K562 (cell line): ENCODE measurements at regions not wholly inside any gene's neighbourhood (a gene's known extent, or its start where the extent isn't known, plus 50 kb on each side); places are given as distances from the start of the nearest gene placed in this dataset.

Source experiments
- ATAC-seq: fragments of 200-7000 bp; cut with Tn5 transposase; 3 replicates; pipeline ENCODE4 v1.9.1; 2020; ENCODE audit warnings: moderate library complexity
- BruUV-seq: library from RNA; stranded (reverse); fragments of 400-500 nt; replicated peaks from 2 replicates; lab custom pipeline; 2021; lab: Mats Ljungman, UMichigan
- CTCF ChIA-PET: fragments of 300-600 bp; formaldehyde crosslinking; extraction: SDS; loops from one replicate; lab custom pipeline; 2021; ENCODE audit warnings: low intra/inter-chr PET ratio; lab: Yijun Ruan, JAX
- POLR2A ChIA-PET: fragments of 300-600, 350-650 bp; sonication (Branson Sonifier 250); formaldehyde crosslinking; extraction: SDS; loops from one replicate; lab custom pipeline; 2021; ENCODE audit warnings: antibody characterized with exemption, inconsistent platforms; lab: Yijun Ruan, JAX
- DNase-seq, 4 experiments: peaks; one replicate each; pipeline versions ENCODE4 v3.0.0 to v3.0.0-alpha.2; 2011 to 2018; ENCODE audit warnings: low spot score in 3 of 4, mixed read lengths in 3 of 4; ENCODE audit errors: extremely low read depth in 1 of 4
- FAIRE-seq: peaks from 2 replicates; lab custom pipeline; 2011; peaks lifted over from hg19 to GRCh38; lab: Jason Lieb, UNC
- H2AFZ ChIP-seq: 2 replicates; pipeline ENCODE4 v1.6.0; 2011; ENCODE audit warnings: low read depth, low read length, control low read depth, inconsistent platforms
- H3K27ac ChIP-seq: fragments of 200-600 bp; 3 replicates; pipeline ENCODE4 v1.8.0; 2011; ENCODE audit warnings: low read depth, mild to moderate bottlenecking, control low read depth, inconsistent platforms, low read length, moderate library complexity, mixed read lengths; ENCODE audit errors: extremely low read depth
- H3K27me3 ChIP-seq, 2 experiments: fragments of 300-600 bp in 1 of 2; 2 replicates in 1 of 2; 3 replicates in 1 of 2; pipeline versions ENCODE4 v1.6.0 to v1.8.0; 2011; ENCODE audit warnings: inconsistent platforms in 2 of 2, low read length in 2 of 2, mild to moderate bottlenecking in 1 of 2, mixed read lengths in 1 of 2, moderate library complexity in 1 of 2; ENCODE audit not compliant: control insufficient read depth in 2 of 2, insufficient read depth in 2 of 2
- H3K36me3 ChIP-seq: fragments of 300-600 bp; 3 replicates; pipeline ENCODE4 v1.8.0; 2011; ENCODE audit warnings: mild to moderate bottlenecking, low read length, inconsistent platforms; ENCODE audit not compliant: control insufficient read depth, insufficient read depth
- H3K4me1 ChIP-seq, 2 experiments: fragments of 200-600 bp in 1 of 2; replicated peaks in 1 of 2; 2 replicates in 1 of 2; 3 replicates in 1 of 2; pipeline versions ENCODE4 v1.5.1 to v1.8.0; 2011; ENCODE audit warnings: inconsistent platforms in 2 of 2, low read length in 2 of 2, mild to moderate bottlenecking in 1 of 2, mixed read lengths in 1 of 2, moderate library complexity in 1 of 2; ENCODE audit not compliant: control insufficient read depth in 2 of 2, insufficient read depth in 2 of 2
- H3K4me2 ChIP-seq: 2 replicates; pipeline ENCODE4 v1.6.1; 2011; ENCODE audit warnings: low read length, control low read depth, inconsistent platforms, mixed read lengths; ENCODE audit not compliant: insufficient read depth
- H3K4me3 ChIP-seq: fragments of 200-600 bp; sonication (generic), shearing (Covaris generic); 2 replicates; pipeline ENCODE4 v1.5.1; 2016; ENCODE audit warnings: control low read depth, inconsistent platforms
- H3K79me2 ChIP-seq: fragments of 200-600 bp; 3 replicates; pipeline ENCODE4 v1.8.0; 2011; ENCODE audit warnings: low read length, inconsistent platforms; ENCODE audit not compliant: control insufficient read depth, insufficient read depth
- H3K9ac ChIP-seq, 2 experiments: 2 replicates each; pipeline versions ENCODE4 v1.6.0 to v1.6.1; 2011; ENCODE audit warnings: low read depth in 2 of 2, low read length in 2 of 2, control low read depth in 1 of 2, inconsistent platforms in 1 of 2, mild to moderate bottlenecking in 1 of 2, mixed read lengths in 1 of 2; ENCODE audit not compliant: insufficient read depth in 1 of 2
- H3K9me1 ChIP-seq: one replicate; pipeline ENCODE4 v1.6.0; 2011; ENCODE audit warnings: inconsistent platforms, mild to moderate bottlenecking, low read length, moderate library complexity; ENCODE audit not compliant: control insufficient read depth, insufficient read depth
- H3K9me3 ChIP-seq: replicated peaks from 2 replicates; pipeline ENCODE4 v1.5.1; 2011; ENCODE audit warnings: low read depth, low read length, inconsistent platforms; ENCODE audit not compliant: control insufficient read depth, insufficient read depth
- H4K20me1 ChIP-seq: replicated peaks from 2 replicates; pipeline ENCODE4 v1.6.1; 2011; ENCODE audit warnings: low read length, inconsistent platforms, mixed read lengths; ENCODE audit not compliant: control insufficient read depth, insufficient read depth
- ARID4B ChIP-seq: sonication (generic); formaldehyde crosslinking; IDR thresholded peaks from 2 replicates; pipeline ENCODE4 v1.8.0; 2022; ENCODE audit warnings: mild to moderate bottlenecking, missing genetic modification reagents
- ESRRA ChIP-seq: fragments of 450-650 bp; IDR thresholded peaks from 2 replicates; pipeline ENCODE4 v1.6.1; 2014; ENCODE audit warnings: low read depth, mild to moderate bottlenecking, moderate library complexity, borderline replicate concordance
- IRF2 ChIP-seq: sonication (generic); formaldehyde crosslinking; IDR thresholded peaks from 2 replicates; pipeline ENCODE4 v1.8.1; 2022; ENCODE audit warnings: mild to moderate bottlenecking, missing genetic modification reagents
- MAFK ChIP-seq: IDR thresholded peaks from 2 replicates; pipeline ENCODE4 v1.6.1; 2011; ENCODE audit warnings: low read length, improper control_type of control experiment
- RBM15 ChIP-seq: fragments of 200-400 bp; formaldehyde crosslinking; IDR thresholded peaks from 2 replicates; pipeline ENCODE4 v1.6.1; 2018; ENCODE audit warnings: mild to moderate bottlenecking, low read length, moderate library complexity; ENCODE audit not compliant: insufficient read depth
- ZBTB1 ChIP-seq: sonication (generic); formaldehyde crosslinking; IDR thresholded peaks from 2 replicates; pipeline ENCODE4 v1.8.1; 2023; ENCODE audit warnings: missing genetic modification reagents, low read depth, mild to moderate bottlenecking, borderline replicate concordance
- ZKSCAN1 ChIP-seq: fragments of 150-350 bp; IDR thresholded peaks from 2 replicates; pipeline ENCODE4 v1.6.1; 2016; ENCODE audit warnings: low read depth, low read length
- ZNF121 ChIP-seq: sonication (generic); formaldehyde crosslinking; conservative IDR thresholded peaks from 2 replicates; pipeline ENCODE4 v1.8.0; 2022; ENCODE audit warnings: missing genetic modification reagents
- WGBS: fragments of 100-300 bp; shearing (Covaris generic); methylation state at CpG from one replicate; pipeline ENCODE4 v1.1.6; 2016; ENCODE audit warnings: low coverage, mixed read lengths; ENCODE audit not compliant: insufficient coverage; ENCODE audit errors: missing lambda C conversion rate; 5-methylcytosine and 5-hydroxymethylcytosine counted together
- in situ Hi-C: fragments of 300-500 bp; cut with MboI; formaldehyde crosslinking; loops from 4 replicates; pipeline ENCODE4 v1.15.0; 2018; ENCODE audit warnings: inconsistent platforms, mixed read lengths
- intact Hi-C: fragments of 100-400 bp; cut with micrococcal nuclease; formaldehyde crosslinking; loops from 2 replicates; pipeline ENCODE4 v1.14.2; 2022
- TF ChIP-seq, protein P1 (sequence below): fragments of 450-650 bp; IDR thresholded peaks from 2 replicates; pipeline ENCODE4 v1.6.1; 2016; ENCODE audit warnings: low read depth, mild to moderate bottlenecking, moderate library complexity
- TF ChIP-seq, protein P2 (sequence below): IDR thresholded peaks from 3 replicates; pipeline ENCODE4 v1.6.1; 2011; ENCODE audit warnings: borderline replicate concordance, mild to moderate bottlenecking, moderate library complexity; ENCODE audit not compliant: insufficient read length; ENCODE audit errors: extremely low read depth

DNA sequence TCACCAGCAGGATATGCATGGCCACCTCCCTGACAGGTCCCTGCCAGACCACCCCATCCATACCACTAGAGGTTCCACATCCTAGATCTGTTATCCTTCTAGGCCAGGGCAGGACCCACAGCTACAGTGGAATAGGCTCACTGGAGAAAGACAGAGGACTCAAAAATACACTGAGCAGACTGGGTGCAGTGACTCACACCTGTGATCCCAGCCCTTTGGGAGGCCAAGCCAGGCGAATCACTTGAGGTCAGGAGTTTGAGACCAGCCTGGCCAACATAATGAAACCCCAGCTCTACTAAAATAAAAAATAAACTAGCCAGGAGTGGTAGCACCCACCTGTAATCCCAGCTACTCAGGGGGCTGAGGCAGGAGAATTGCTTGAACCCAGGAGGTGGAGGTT lies 56.5 kb upstream of the TESK1 start (continued):
- TF ChIP-seq ARID4B, result no peak
- TF ChIP-seq ZNF121, result no peak
- no peak for TF ChIP-seq ZBTB1 (CRISPR knock-in tag)
- TF ChIP-seq IRF2 (CRISPR knock-in tag), result no peak
- TF ChIP-seq, protein P1, sequence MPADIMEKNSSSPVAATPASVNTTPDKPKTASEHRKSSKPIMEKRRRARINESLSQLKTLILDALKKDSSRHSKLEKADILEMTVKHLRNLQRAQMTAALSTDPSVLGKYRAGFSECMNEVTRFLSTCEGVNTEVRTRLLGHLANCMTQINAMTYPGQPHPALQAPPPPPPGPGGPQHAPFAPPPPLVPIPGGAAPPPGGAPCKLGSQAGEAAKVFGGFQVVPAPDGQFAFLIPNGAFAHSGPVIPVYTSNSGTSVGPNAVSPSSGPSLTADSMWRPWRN, result no peak

- Histone ChIP-seq H3K36me3 (peaks cover 5% of the 10 kb centered on the region; the same call in 1 of the 3 replicates), H3K9me3 (no peaks in the 10 kb centered on the region), H3K9me1 (no peaks in the 10 kb centered on the region), H3K27me3 (no peaks in the 10 kb centered on the region), H3K4me3 (no peak overlapping the region), H4K20me1 (no peaks in the 10 kb centered on the region; the same call in 1 of the 2 replicates), H3K4me1 (peaks cover 0 to 3% of the 10 kb centered on the region in 2 experiments; a peak in 2 of 5 replicates), H3K9ac (no peak overlapping the region), H3K27ac (no peak overlapping the region), H3K4me2 (no peak overlapping the region), H3K79me2 (no peaks in the 10 kb centered on the region), H2AFZ (no peak overlapping the region)
- CTCF ChIA-PET, result no interaction called here
- DNase-seq (no peak), FAIRE-seq (no peak), ATAC-seq (no peak)
- intact Hi-C loops (no loop called here), in situ Hi-C loops (no loop called here)
- 62% methylated on average over 4 of the region's 4 CpGs for WGBS
- BruUV-seq, result no TSS peak
- POLR2A ChIA-PET, result no interaction called here
- TF ChIP-seq ZKSCAN1 (no peak), RBM15 (no peak), MAFK (no peak), ESRRA (no peak)
- TF ChIP-seq, protein P2, sequence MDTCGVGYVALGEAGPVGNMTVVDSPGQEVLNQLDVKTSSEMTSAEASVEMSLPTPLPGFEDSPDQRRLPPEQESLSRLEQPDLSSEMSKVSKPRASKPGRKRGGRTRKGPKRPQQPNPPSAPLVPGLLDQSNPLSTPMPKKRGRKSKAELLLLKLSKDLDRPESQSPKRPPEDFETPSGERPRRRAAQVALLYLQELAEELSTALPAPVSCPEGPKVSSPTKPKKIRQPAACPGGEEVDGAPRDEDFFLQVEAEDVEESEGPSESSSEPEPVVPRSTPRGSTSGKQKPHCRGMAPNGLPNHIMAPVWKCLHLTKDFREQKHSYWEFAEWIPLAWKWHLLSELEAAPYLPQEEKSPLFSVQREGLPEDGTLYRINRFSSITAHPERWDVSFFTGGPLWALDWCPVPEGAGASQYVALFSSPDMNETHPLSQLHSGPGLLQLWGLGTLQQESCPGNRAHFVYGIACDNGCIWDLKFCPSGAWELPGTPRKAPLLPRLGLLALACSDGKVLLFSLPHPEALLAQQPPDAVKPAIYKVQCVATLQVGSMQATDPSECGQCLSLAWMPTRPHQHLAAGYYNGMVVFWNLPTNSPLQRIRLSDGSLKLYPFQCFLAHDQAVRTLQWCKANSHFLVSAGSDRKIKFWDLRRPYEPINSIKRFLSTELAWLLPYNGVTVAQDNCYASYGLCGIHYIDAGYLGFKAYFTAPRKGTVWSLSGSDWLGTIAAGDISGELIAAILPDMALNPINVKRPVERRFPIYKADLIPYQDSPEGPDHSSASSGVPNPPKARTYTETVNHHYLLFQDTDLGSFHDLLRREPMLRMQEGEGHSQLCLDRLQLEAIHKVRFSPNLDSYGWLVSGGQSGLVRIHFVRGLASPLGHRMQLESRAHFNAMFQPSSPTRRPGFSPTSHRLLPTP, result no peak
These were observed 55.6 kb upstream of the TESK1 start for GRCh38 chr9:35549441-35549840.
